Esophagus muscularis mucosa (tissue), 4 donors: ENCODE measurements at regions not wholly inside any gene's neighbourhood (a gene's known extent, or its start where the extent isn't known, plus 50 kb on each side); places are given as distances from the start of the nearest gene placed in this dataset.

Experiments
- DNase-seq: peaks from one replicate; pipeline ENCODE4 v3.0.0-alpha.2; 2017; ENCODE audit errors: extremely low spot score
- H3K27ac ChIP-seq, 4 donors: fragments of 200-600 bp; sonication (generic); replicated peaks in 1 of 4; 1 replicate in 3 of 4; 2 replicates in 1 of 4; pipeline ENCODE4 v1.5.1; 2016 to 2019; ENCODE audit warnings: mild to moderate bottlenecking in 1 of 4
- H3K27me3 ChIP-seq, 4 donors: fragments of 200-600 bp; sonication (generic); one replicate each; pipeline versions ENCODE4 v1.5.1 to v1.6.0; 2016 to 2019
- H3K36me3 ChIP-seq, 4 donors: fragments of 200-600 bp; sonication (generic); one replicate each; pipeline ENCODE4 v1.5.1; 2016 to 2019
- H3K4me1 ChIP-seq, 4 donors: fragments of 200-600 bp; sonication (generic); one replicate each; pipeline ENCODE4 v1.5.1; 2016 to 2019
- H3K4me3 ChIP-seq, 4 donors: fragments of 200-600 bp; sonication (generic); 1 replicate in 2 of 4; 2 replicates in 2 of 4; pipeline ENCODE4 v1.5.1; 2016 to 2019; ENCODE audit warnings: mild to moderate bottlenecking in 4 of 4, moderate library complexity in 1 of 4
- H3K9me3 ChIP-seq, 4 donors: fragments of 200-600 bp; sonication (generic); 1 replicate in 3 of 4; 2 replicates in 1 of 4; pipeline ENCODE4 v1.5.1; 2016 to 2019
- EP300 ChIP-seq: sonication (generic); formaldehyde crosslinking; IDR thresholded peaks from one replicate; pipeline ENCODE4 v1.6.1; 2017; ENCODE audit warnings: antibody characterized with exemption
- POLR2A ChIP-seq: fragments of 450-650 bp; IDR thresholded peaks from one replicate; pipeline ENCODE4 v1.6.1; 2017; ENCODE audit warnings: antibody characterized with exemption, moderate library complexity, mild to moderate bottlenecking, low read depth
- POLR2AphosphoS5 ChIP-seq, 2 donors: sonication (generic); formaldehyde crosslinking; IDR thresholded peaks; one replicate each; pipeline ENCODE4 v1.6.1; 2017; ENCODE audit warnings: antibody characterized with exemption in 2 of 2
- WGBS: methylation state at CpG from one replicate; pipeline ENCODE4 v1.1.5; 2018; 5-methylcytosine and 5-hydroxymethylcytosine counted together
- intact Hi-C: fragments of 100-400 bp; cut with DNase I; formaldehyde crosslinking; loops from one replicate; pipeline ENCODE4 v1.15.1; 2023
- TF ChIP-seq, protein P1 (sequence below), 3 experiments: fragments of 200-600 bp in 2 of 3; fragments of 450-650 bp in 1 of 3; sonication (generic) in 2 of 3; IDR thresholded peaks; one replicate each; pipeline ENCODE4 v1.5.1; 2017 to 2019; ENCODE audit warnings: antibody characterized with exemption in 3 of 3, mild to moderate bottlenecking in 2 of 3, moderate library complexity in 1 of 3

DNA sequence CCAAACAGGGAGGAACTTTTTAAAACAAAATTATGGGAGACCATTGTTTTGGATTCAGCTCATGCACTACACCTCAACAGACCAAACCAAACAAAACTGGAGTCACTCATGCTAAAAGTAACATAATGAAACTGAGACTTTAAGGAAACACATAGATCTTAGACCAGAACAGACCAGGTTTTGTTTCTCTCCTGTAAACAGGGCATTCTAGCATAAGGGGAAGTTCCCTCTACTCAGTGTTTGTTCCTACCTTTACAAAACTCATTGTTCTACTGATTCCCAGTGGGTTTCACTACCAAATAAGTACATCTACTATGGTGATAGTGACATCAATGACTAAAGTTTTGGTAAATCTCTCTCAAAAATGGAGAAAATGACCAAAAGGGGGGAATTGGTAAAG lies 1103.6 kb upstream of the EDIL3 start:
- Histone ChIP-seq H3K27me3 (no peaks in the 10 kb centered on the region), H3K4me3 (no peak overlapping the region), H3K9me3 (peaks cover 0 to 12% (median 2%) of the 10 kb centered on the region in 4 donors), H3K27ac (no peak overlapping the region), H3K4me1 (no peaks in the 10 kb centered on the region), H3K36me3 (no peaks in the 10 kb centered on the region)
- intact Hi-C loops: no loop called here
- no peak for DNase-seq
- TF ChIP-seq EP300: no peak

DNA sequence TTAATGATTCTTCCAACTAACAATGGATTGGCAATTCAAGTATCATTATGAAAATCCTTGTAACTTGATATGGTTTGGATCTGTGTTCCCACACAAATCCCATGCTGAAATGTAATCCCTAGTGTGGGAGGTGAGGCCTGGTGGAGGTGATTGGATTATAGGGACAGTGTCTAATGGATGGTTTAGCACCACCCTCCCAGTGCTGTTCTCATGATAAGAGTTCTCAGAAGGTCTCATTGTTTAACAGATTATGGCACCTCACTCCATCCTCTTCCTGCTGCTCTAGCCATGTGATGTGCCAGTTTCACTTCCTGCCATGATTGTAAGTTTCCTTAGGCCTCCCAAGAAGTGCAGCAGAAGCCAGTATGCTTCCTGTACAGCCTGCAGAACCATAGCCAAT lies 1116.2 kb upstream of the EDIL3 start:
- DNase-seq: no peak
- Histone ChIP-seq H3K4me3 (no peak overlapping the region), H3K36me3 (no peaks in the 10 kb centered on the region), H3K27me3 (no peaks in the 10 kb centered on the region), H3K4me1 (no peaks in the 10 kb centered on the region), H3K9me3 (no peaks in the 10 kb centered on the region), H3K27ac (no peak overlapping the region)
- intact Hi-C loops: no loop called here
- TF ChIP-seq POLR2A (no peak), EP300 (no peak), POLR2AphosphoS5 (IDR thresholded peaks at IDR 0.05) (no peak)
- TF ChIP-seq, protein P1, sequence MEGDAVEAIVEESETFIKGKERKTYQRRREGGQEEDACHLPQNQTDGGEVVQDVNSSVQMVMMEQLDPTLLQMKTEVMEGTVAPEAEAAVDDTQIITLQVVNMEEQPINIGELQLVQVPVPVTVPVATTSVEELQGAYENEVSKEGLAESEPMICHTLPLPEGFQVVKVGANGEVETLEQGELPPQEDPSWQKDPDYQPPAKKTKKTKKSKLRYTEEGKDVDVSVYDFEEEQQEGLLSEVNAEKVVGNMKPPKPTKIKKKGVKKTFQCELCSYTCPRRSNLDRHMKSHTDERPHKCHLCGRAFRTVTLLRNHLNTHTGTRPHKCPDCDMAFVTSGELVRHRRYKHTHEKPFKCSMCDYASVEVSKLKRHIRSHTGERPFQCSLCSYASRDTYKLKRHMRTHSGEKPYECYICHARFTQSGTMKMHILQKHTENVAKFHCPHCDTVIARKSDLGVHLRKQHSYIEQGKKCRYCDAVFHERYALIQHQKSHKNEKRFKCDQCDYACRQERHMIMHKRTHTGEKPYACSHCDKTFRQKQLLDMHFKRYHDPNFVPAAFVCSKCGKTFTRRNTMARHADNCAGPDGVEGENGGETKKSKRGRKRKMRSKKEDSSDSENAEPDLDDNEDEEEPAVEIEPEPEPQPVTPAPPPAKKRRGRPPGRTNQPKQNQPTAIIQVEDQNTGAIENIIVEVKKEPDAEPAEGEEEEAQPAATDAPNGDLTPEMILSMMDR (IDR thresholded peaks at IDR 0.05): no peak

DNA sequence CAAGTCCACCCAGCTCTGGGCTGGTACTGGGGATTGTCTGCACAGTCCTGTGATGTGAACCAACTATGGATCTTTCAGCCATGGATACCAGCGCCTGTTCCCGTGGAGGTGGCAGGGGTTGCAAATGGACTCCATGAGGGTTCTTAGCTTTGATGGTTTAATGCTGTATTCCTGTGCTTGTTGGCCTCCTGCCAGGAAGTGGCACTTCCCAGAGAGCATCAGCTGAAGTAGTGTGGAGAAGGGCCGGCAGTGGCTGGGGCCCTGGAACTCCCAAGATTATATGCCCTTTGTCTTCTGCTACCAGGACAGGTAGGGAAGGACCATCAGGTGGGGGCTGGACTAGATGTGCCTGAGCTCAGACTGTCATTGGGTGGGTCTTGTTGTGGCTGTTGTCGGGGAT lies 1104.8 kb upstream of the COX7C start:
- intact Hi-C loops: no loop called here
- DNase-seq: no peak
- Histone ChIP-seq H3K27ac (no peak overlapping the region), H3K9me3 (peaks cover 0 to 3% (median 0%) of the 10 kb centered on the region in 4 donors), H3K4me3 (no peak overlapping the region), H3K36me3 (no peaks in the 10 kb centered on the region), H3K27me3 (no peaks in the 10 kb centered on the region), H3K4me1 (no peaks in the 10 kb centered on the region)
- WGBS: 80% methylated on average over 1 of the region's 4 CpGs
- TF ChIP-seq POLR2A: no peak
- TF ChIP-seq, protein P1 (IDR thresholded peaks at IDR 0.05): no peak

DNA sequence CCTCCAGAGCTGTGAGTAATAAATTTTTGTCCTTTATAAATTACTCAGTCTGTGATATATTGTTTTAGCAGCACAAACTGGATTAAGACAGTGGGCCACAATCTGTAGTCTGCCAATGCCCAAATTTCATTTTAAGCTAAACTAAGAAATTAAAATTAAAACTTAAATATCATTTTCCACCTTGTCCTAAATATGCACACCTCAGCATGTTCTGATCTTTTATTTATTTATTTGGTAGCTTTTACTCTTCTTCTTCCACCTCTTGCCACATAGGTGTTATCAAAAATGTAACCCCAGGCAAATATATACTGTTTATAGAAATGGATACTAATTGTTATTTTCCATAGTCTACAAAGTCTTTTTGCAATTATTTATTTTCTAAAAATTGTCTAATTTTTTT lies 1102.2 kb upstream of the COX7C start:
- Histone ChIP-seq H3K4me1 (no peaks in the 10 kb centered on the region), H3K27me3 (no peaks in the 10 kb centered on the region), H3K9me3 (no peaks in the 10 kb centered on the region), H3K4me3 (no peak overlapping the region), H3K36me3 (no peaks in the 10 kb centered on the region), H3K27ac (no peak overlapping the region)
- no peak for DNase-seq
- intact Hi-C loops: no loop called here
- no peak for TF ChIP-seq POLR2A
- no peak for TF ChIP-seq EP300
- no peak for TF ChIP-seq POLR2AphosphoS5 (IDR thresholded peaks at IDR 0.05)
- TF ChIP-seq, protein P1 (IDR thresholded peaks at IDR 0.05): no peak

DNA sequence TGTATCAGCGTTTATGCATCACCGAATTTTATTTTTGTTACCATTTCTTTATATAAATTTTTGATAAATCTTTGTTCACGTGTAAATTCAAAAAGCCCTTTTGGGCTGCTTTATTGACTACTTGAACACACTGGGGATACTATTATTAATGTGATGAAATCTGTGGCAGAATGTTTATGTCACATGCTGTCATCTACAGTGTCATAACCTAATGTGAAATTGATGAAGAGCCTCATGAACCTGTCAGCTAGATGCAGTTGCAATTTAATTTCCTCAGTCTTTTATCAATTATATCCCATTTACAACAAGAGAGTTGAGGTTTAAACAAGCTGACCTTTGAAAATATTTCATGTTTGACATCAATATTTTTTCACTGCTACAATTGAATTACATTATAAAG lies 1100.4 kb upstream of the COX7C start:
- Histone ChIP-seq H3K9me3 (no peaks in the 10 kb centered on the region), H3K27me3 (no peaks in the 10 kb centered on the region), H3K27ac (no peak overlapping the region), H3K4me3 (no peak overlapping the region), H3K36me3 (no peaks in the 10 kb centered on the region), H3K4me1 (no peaks in the 10 kb centered on the region)
- no peak for DNase-seq
- 85% methylated on average over 3 of the region's 3 CpGs for WGBS
- no peak for TF ChIP-seq EP300
- no peak for TF ChIP-seq POLR2AphosphoS5 (IDR thresholded peaks at IDR 0.05)
- TF ChIP-seq, protein P1 (IDR thresholded peaks at IDR 0.05): no peak
- no peak for TF ChIP-seq POLR2A
- intact Hi-C loops: no loop called here
